HG03342 (cell line): ENCODE measurements at regions not wholly inside any gene's neighbourhood (a gene's known extent, or its start where the extent isn't known, plus 50 kb on each side); places are given as distances from the start of the nearest gene placed in this dataset.

ENCODE experiments used
- ATAC-seq: cut with Tn5 transposase; IDR thresholded peaks from one replicate; pipeline ENCODE4 v1.9.1; 2021; ENCODE audit warnings: mild to moderate bottlenecking, moderate library complexity; ENCODE audit not compliant: unreplicated experiment

DNA sequence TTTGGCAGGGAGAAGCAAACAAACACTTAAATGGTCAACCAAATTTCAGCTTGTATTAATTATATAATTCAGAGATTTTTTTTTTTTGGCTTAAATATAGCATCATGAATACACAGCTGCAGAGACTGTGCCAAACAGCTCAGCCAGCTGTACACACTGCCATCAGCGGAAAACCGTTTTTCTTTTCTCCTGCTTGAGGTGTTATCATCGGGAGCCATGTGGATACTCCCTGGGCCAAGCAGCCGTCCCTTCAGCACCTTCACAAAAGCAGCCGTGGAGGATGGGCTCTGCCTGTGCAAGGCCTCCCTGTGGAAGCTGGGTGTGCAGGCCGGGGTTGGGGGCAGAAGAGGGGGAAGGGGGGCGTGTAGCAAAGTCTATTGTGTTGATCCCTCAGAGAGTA, 85.0 kb downstream of the NUF2 start:
- ATAC-seq: no peak

DNA sequence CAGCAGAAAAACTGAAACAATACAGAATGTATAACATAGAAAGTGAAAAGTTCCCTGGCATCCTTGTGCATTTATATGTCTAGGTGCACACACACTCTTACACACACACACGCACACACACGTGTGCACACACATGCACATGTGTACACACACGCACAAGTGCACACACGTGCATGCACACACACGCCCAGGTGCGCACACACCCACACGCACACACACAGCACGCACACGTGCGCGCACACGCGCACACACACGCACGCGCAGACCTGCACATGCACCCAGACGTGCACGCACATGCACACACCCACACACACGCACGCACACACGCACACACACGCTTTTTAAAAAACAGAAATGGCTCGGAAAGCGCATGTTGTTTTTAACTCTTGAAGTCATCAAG, 86.5 kb downstream of the NUF2 start:
- ATAC-seq: no peak

DNA sequence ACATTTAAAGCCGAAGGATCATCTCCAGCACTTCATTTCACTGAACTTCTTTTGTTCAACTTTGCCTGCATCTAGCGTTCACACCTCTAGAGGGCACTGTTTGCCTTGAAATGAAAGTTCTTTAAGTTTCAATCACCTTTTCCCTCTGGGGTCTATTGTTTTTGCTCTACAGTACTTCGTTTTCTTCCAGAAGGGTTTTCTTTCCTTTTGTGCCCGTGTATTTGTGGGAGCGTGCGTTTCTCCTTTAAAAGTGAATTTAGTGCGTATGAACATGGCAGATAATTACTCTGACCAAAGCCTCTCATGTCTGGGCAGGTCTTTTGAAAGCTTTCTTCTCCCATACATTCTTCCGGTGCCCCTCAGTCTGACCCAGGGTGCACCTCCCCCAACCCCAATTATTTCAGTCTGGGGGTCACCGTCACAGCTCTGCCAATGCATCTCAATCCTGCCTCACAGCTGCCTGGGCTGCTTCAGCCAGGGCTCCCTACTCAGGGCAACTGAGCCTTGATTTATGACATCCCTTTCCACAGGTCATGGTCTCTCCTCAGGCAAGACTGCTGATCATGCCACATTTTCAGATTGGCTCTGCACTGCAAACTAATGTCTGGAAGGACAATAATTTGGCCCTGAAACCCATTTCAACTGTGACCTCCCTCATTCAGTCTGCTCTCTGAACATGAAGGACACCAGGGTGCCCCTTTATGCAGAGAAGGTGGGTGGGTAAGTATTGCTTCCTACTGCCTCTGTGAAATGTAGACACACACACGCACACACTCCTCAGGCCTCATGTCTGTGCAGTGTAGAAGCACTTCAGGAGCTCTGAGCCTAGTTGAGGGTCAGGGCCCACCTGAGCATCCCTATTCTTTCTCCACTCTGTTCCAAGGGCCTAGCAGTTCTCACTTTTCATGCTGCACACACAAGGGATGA, 88.6 kb downstream of the NUF2 start:
- ATAC-seq: peak; percentile 35

DNA sequence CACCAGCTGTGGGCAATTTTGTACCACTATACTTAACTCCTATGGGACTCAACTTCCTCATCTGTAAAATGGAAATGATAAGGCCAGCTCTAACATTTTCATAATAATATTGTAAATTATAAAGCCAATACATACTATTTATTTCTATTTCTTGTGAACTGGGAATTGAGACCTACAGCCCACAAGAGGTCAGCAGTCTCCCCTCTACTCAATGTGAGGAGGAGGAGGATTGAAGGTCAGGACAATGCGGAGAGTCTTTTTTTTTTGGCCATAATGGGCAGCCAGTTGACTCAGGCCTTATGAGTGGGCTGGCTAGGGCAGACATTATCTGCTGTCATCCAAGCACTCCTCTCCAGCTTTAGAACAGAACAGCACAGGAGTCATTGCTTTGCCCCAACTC, 90.5 kb downstream of the NUF2 start:
- no peak for ATAC-seq

DNA sequence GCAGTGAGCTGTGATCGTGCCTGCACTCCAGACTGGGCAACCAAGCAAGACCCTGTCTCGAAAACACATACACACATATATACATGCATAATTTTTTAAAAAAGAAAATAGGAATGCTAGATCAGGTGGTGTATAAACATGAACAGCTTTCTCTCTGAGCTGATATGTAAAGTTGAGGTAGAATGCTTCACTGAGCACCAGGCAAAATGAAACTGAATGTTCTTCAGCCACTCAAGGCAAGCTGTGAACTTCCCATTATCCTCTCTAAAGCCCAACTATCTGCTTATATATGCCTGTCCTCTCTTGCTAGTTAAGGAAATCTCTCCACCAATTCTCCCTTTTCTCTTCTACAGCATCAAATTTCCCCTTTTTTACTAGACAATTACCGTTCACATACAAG, 93.0 kb downstream of the NUF2 start:
- ATAC-seq: peak; percentile 94

DNA sequence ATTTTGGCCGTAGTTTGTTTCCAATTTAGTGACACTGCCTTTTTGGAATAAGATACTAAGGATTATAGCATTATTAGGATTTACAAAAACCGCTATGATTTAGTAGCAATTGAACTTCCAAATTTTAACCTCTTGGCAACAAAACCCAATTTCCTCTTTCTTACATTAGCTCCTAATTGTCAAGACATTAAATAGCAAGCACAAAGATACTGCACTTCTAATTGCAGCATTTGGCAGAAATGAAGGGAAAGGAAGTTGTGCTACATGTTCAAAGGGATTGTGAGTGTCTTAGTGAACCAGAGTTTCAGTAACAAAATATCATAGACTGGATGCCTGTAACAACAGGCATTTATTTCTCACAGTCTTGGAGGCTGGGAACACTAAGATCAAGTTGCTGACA, 99.9 kb downstream of the NUF2 start:
- ATAC-seq: no peak

DNA sequence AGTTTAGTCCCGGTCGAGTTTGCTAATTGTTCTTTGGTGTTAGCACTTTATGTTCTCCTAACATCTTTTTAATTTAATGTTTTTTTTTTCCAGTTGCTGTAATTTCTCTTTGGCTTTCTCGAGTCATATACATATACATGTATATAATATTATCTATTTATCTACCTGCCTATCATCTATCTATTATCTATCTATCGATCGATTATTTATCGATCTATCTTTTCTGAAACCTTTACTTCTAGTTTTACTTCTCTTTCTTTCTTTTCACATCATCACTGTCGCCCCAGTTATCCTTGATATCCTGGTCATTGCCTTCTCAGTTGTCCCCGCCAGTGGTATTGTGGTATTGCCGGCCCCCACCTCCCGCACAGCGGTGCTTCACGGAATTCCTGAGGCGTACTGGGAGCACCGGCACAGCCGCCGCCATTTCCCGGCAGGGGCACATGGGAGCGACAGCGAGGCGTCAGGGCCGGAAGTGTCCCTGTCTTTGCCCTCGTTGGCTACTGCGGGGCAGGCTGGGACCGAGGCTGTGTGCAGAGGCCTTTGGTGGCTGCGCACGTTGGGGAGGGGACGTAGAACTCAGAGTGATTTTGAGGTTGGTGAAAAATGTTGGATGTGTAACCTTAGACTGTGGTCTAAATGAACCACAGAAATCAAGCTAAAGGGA, 101.1 kb downstream of the NUF2 start:
- ATAC-seq: no peak

DNA sequence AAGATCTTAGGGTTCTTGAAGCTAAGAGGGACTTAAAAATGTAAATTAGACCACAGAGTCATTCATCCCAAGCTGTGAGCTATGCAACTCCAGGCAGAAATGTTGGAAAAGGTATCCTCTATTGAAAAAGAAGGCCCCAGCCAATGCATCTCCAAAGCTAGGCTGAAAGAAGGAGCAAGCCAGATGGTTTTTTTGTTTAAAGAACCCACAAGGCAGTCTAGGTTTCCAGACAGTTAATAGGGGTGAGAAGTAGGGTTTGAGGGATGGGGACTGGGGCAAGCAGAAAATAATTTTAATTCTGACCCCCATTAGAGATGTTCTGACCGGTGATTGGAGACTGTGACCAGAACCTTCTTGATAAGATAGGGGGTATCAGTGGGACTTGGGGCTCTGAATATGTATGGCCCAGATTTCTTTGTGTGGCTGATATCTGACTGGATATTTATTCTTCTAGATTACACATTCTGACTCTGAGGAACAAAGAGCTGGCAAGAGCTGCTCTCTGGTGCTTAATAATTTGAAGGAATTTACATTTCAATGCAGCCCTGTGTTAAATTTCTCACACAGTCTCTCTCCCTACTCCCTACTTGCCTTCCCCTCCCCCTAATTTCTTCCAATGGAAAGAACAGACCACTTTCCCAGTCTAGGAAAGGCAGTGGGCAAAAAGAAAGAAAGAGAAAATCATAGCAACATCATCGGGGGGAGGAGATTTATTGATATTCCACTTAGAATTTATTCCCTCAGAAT, 104.9 kb downstream of the NUF2 start:
- ATAC-seq: no peak

DNA sequence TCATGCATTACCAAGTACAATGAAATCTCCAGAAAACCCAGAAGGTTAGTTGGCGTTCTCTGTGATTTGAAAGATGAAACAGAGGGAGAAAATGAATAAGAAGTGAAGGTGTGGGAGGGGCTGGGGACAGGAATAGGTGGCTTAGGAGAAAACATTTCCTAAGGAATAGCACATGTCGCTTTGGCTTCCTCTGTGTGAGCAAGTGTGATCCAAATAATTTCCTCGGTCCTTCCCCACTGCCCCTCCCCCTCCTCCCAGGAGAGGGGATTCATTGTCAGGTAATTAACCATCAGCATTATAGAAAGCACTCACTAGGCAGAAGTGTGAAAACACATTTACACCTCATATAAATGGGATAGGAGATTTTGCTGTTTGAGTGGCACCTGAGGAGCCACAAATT, 105.5 kb downstream of the NUF2 start:
- ATAC-seq: no peak

DNA sequence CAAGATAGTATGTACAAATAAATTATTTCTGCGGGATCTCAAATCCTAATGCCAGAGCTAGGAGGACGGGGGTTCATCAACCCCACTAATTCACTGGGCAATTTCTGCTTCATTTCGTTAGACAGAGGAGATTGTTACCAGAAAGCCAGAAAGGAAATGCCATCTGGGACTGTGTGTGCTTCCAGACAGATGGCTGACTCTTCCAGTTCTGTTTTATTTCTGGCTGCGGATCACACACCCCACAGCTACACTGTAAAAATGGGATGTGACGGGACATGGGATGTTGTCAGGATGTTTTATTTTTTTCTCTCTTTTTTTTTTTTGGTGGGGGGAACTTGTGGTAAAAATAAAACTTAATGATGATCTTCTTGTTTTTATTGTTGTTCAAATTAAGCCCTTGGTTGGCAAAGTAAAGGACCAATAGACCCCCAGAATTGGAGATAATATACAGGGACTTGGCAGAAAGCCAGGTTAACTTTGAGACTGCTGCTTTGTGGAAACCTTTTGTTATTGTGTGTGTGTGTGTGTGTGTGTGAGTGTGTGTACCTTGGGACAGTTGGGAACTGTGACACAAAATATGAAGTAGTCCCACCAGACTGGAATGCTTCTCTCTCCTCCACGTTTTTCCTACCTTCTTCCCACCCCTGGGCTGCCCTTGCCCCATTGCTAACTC, 114.5 kb downstream of the NUF2 start:
- no peak for ATAC-seq

DNA sequence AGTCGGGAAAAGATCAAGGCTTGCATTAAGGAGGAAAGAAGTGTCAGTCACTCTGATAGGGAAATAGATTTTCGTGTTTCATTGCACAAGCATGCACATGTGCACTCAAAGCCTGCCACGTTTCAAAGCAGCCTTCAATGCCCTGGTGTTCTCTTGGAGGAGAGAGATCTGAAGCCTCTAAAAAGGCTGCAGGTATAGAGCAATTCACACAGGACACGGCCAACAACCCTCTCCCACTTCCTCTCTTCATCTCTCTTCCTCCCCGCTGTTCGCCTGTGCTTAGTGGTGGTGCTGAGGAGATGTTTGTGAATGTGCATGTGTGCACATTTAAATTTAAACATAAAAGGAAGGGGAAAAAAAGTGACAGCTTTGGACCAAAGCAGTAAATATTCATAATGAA, 117.7 kb downstream of the NUF2 start:
- no peak for ATAC-seq

DNA sequence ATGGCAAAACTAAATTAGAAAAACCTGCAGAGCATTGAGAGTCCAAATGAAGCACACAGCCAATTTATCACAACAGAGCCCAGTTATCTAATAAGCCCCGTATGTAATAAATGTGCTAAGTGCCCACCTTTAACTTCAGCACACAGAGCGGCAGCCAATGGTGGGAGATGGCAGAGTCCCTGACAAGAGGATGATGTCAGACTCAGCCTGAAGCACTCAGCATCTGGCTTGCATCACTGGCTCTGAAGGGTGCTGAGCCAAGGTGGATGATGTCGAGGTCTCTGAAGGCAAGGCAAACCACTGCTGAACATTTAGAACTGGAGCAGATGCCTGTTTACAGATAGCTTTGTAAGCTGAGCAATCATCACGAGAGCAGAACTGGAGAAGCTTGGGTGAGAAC, 118.3 kb downstream of the NUF2 start:
- ATAC-seq: no peak

DNA sequence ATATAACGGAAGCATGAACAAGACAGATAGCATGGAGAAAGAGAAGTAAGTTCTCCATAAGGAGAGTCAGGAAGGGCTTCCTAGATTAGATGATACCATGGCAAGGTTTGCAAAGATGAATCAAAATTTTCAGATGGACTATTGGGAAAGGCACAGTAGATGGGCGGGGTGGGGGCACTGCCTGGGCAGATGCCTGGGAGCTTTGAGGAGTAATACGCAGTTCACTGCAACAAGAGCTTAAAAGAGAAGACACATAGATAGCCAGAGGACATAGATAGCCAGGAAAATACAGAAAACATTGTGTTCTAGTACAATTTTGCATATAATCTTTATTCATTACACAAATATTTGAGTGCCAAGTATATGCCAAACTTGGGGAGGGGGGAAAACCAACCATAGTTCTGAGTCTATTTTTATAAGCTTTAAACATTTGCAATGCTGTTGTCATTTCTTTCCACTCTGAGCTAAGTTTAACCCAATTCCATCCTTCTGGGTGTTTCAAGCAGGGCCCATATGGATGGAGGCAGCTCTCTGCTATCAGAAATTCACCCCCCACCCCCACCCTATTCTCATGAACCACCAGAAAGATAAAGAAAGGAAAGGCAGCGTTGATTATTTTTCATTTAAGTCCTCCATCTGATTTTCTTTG, 120.6 kb downstream of the NUF2 start:
- no peak for ATAC-seq

DNA sequence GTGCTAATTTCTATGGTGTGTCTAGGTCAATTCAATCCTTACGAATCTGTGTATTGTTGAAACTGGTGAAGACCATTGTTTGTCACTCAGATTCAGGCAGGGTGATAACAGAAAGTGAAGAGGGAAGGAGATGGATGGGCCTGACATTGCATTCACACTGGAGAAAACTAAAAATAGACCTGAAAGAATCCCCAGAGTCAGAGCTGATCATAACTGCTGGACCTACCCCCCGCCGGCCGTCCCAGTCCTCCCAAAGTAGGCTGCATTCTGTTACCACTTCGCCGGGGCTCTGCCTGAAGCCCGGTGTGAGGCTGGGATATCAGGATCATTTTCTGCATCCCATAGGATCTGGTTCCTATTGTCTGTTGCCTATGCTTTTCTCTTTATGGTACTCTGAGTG, 121.1 kb downstream of the NUF2 start:
- no peak for ATAC-seq

DNA sequence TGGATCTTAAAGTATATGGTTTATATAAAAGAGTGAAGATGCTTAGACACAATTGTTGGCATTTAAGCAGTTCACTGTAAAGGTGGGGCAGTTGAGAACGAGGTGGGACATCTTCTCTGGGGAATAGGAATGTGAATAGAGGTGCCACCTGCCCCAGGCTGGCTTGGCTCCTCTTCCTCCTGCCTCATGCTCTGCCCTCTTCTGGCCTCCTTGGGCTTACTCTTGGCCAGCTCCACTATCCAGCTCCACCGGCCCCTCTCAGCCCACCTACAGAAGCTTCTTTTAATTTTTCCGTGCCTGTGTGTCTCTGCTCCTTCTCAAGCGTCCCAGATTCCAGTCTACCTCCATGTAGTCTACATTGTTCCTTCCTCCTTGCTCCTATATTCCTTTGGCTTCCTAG, 122.1 kb downstream of the NUF2 start:
- no peak for ATAC-seq

DNA sequence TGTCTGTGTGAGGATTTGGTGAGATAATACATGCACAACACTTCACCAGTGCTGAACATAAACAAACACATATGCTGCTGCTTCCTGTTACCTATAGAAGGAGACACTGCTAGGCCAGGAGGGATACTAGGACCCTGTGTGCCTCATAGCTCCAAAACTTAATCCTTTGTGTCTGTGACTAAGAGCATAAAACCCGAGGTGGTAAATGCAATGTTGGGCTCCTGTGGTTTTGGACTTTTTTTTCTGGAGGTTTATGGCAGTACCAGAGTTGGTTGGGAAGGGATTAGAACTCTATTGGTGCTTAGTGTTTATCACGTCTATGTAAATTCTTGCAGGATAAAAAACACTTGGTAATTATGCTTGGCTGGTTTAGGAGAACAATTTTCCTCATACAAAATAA, 122.9 kb downstream of the NUF2 start:
- no peak for ATAC-seq

DNA sequence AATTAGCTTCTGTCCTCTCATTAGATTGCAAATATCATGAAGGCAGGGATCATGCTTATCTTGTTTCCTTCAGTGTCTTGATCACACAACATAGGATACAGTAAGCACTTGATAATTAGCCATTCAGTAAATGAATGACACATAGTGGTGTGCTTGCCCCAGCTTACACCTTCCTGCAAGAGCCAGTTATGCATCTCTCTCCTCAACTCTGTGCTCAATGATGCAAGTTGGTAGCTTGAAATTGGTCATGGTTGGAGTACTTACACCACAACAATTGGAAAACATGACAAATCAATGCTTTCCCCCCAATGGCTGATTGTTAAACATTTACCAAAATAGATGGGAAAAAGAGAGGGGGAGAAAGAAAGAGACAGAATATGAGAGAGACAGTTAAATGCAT, 129.2 kb downstream of the NUF2 start:
- no peak for ATAC-seq

DNA sequence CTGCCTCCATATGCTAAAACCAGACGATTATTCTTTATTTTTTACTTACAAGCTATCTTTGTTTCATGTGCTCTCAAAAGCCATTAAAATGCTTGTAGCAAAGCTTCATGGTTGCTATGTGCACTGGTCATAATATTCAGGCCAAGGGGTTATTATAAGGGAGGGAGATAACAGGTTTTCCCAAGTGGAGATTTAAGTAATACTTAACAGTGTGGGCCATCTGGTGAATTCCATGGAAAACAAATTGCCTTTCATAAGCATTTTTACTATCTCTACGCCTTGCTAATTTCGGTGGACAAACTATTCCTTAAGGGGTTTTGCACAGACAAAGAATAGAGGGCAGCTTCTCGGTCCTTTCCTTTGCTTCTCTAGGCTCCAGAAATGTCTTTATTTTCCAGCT, 137.8 kb downstream of the NUF2 start:
- no peak for ATAC-seq

DNA sequence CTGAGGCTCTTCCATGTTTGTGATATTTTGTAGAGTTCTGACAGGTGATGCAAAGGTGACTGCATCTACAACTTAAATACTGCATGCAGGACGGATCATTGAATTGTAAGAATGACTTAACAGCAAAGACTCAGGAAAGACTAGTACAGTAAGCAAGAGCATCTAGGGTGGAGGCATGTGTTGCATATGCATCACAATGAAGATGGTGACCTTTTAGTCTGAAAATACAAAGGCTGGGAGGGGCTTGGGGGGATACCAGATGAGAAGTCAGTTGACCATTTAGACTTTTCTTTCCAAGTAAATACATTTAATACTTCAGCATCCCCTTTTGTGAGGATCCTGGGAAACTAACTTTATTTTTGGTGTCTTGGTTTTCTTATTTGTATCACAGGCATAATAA, 145.5 kb downstream of the NUF2 start:
- ATAC-seq: no peak

DNA sequence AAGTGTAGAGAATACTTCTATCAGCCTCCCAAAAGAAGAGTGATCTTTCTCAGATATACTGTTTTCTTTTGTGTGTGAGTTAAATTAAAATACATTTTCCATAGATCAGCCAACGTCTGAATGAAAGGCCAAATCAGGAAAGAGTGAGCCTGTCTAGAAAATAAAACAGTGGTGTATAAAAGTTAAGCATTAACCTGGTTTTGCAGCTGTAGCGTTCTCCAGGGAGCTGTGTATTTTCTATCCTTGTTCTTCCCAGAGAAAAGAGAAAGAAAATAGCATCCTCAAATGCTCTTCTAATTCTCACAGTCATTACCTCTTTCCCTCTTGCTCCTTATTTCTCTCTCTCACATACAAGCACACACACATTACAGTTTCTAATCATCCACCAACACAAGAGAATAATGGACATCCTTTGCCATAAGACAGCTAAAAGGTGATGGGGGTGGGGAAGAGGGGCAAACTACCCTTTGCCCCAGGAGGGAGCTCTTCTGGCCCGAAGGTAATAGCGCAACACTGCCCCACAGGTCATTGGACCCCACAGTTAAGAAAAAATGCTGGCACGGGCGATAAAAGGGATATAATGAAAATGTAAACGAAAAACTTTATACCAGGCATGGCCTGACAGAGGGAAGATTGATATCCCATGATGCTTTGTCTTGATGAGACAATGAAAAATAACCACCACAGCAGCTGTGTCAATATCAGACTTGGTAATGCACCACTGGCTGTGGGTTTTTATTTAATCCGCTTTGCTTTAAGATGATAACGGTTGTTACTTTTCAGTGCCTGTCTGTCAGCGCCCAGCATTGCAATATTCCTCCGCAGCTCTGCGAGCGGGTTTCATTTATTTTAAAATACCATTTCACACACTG, 150.3 kb downstream of the NUF2 start:
- no peak for ATAC-seq
